ENCODE measurements at regions not wholly inside any gene's neighbourhood (a gene's known extent, or its start where the extent isn't known, plus 50 kb on each side); places are given as distances from the start of the nearest gene placed in this dataset.

- DNase-seq: no peak
- H3K4me1 Mint-ChIP-seq (ENCODE audit: low read depth): peaks cover 17% of the 10 kb centered on the region
- H3K36me3 Mint-ChIP-seq (ENCODE audit: low read depth): no peaks in the 10 kb centered on the region
- H3K4me3 Mint-ChIP-seq: no peak overlapping the region
- ChIA-PET POLR2A (interaction anchor here (1.6 kb wide), 1 partner anchor 11 kb away, joined by 4 read pairs; no protein-coding TSS in a partner anchor), CTCF (no interaction called here)
- no peak overlapping the region for H3K27ac Mint-ChIP-seq
- ATAC-seq: no peak
- no peaks in the 10 kb centered on the region for H3K9me3 Mint-ChIP-seq (ENCODE audit: insufficient read depth)
- peaks cover 35% of the 10 kb centered on the region for H3K27me3 Mint-ChIP-seq (ENCODE audit: low read depth)
Observed at GRCh38 chr12:30825341-30825740, 70.6 kb upstream of the CAPRIN2 start.

GRCh38 chr12:30824311-30824710 is 69.6 kb upstream of the CAPRIN2 start:
- no peaks in the 10 kb centered on the region for H3K36me3 Mint-ChIP-seq (ENCODE audit: low read depth)
- ChIA-PET POLR2A (interaction anchor here (1.6 kb wide), 1 partner anchor 10 kb away, joined by 4 read pairs; no protein-coding TSS in a partner anchor), CTCF (no interaction called here)
- H3K27me3 Mint-ChIP-seq (ENCODE audit: low read depth): peaks cover 40% of the 10 kb centered on the region
- H3K4me1 Mint-ChIP-seq (ENCODE audit: low read depth): peaks cover 17% of the 10 kb centered on the region
- H3K27ac Mint-ChIP-seq: no peak overlapping the region
- DNase-seq (no peak), ATAC-seq (no peak)
- no peaks in the 10 kb centered on the region for H3K9me3 Mint-ChIP-seq (ENCODE audit: insufficient read depth)
- no peak overlapping the region for H3K4me3 Mint-ChIP-seq

- Mint-ChIP-seq H3K4me1 (ENCODE audit: low read depth) (peaks cover 17% of the 10 kb centered on the region), H3K27me3 (ENCODE audit: low read depth) (peaks cover 45% of the 10 kb centered on the region), H3K4me3 (no peak overlapping the region), H3K36me3 (ENCODE audit: low read depth) (no peaks in the 10 kb centered on the region), H3K27ac (no peak overlapping the region), H3K9me3 (ENCODE audit: insufficient read depth) (no peaks in the 10 kb centered on the region)
- DNase-seq (no peak), ATAC-seq (no peak)
- CTCF ChIA-PET: interaction anchor here (1.2 kb wide), 1 partner anchor 70 kb away, joined by 5 read pairs; no protein-coding TSS in a partner anchor
- POLR2A ChIA-PET: interaction anchor here (1.6 kb wide), 1 partner anchor 9 kb away, joined by 4 read pairs; no protein-coding TSS in a partner anchor
Observed at GRCh38 chr12:30823764-30824163, 69.0 kb upstream of the CAPRIN2 start.

GRCh38 chr12:30823156-30823699 is 68.5 kb upstream of the CAPRIN2 start:
- CTCF ChIA-PET: interaction anchor here (1.2 to 1.3 kb wide), 2 partner anchors 69 to 1304 kb away, joined by 3 to 5 read pairs; no protein-coding TSS in a partner anchor
- DNase-seq (peak; percentile 29), ATAC-seq (peak; percentile 70)
- POLR2A ChIA-PET: interaction anchor here (1.3 kb wide), 1 partner anchor 68 kb away, joined by 4 read pairs; the partner anchor contains the start of gene CAPRIN2
- Mint-ChIP-seq H3K27ac (no peak overlapping the region), H3K27me3 (ENCODE audit: low read depth) (peaks cover 51% of the 10 kb centered on the region), H3K36me3 (ENCODE audit: low read depth) (no peaks in the 10 kb centered on the region), H3K9me3 (ENCODE audit: insufficient read depth) (no peaks in the 10 kb centered on the region), H3K4me3 (peak overlapping the region; percentile 65), H3K4me1 (ENCODE audit: low read depth) (peaks cover 17% of the 10 kb centered on the region)

- H3K27me3 Mint-ChIP-seq (ENCODE audit: low read depth): peaks cover 51% of the 10 kb centered on the region
- H3K9me3 Mint-ChIP-seq (ENCODE audit: insufficient read depth): no peaks in the 10 kb centered on the region
- ATAC-seq (peak; percentile 75), DNase-seq (peak; percentile 49)
- ChIA-PET POLR2A (interaction anchor here (1.3 kb wide), 1 partner anchor 67 kb away, joined by 4 read pairs; the partner anchor contains the start of gene CAPRIN2), CTCF (interaction anchor here (1.2 to 1.3 kb wide), 3 partner anchors 15 to 1303 kb away, joined by 3 to 5 read pairs (median 3); no protein-coding TSS in a partner anchor)
- peak overlapping the region; percentile 65 for H3K4me3 Mint-ChIP-seq
- no peaks in the 10 kb centered on the region for H3K36me3 Mint-ChIP-seq (ENCODE audit: low read depth)
- H3K4me1 Mint-ChIP-seq (ENCODE audit: low read depth): peaks cover 17% of the 10 kb centered on the region
- H3K27ac Mint-ChIP-seq: no peak overlapping the region
Observed at GRCh38 chr12:30822385-30823155, 67.8 kb upstream of the CAPRIN2 start.

- ChIA-PET POLR2A (no interaction called here), CTCF (no interaction called here)
- Mint-ChIP-seq H3K9me3 (ENCODE audit: insufficient read depth) (no peaks in the 10 kb centered on the region), H3K4me3 (no peak overlapping the region), H3K27ac (no peak overlapping the region), H3K4me1 (ENCODE audit: low read depth) (peaks cover 17% of the 10 kb centered on the region), H3K27me3 (ENCODE audit: low read depth) (peaks cover 56% of the 10 kb centered on the region), H3K36me3 (ENCODE audit: low read depth) (no peaks in the 10 kb centered on the region)
- no peak for ATAC-seq
- no peak for DNase-seq
Observed at GRCh38 chr12:30820406-30820946, 65.7 kb upstream of the CAPRIN2 start.

GRCh38 chr12:30818562-30818961 is 63.8 kb upstream of the CAPRIN2 start:
- CTCF ChIA-PET: no interaction called here
- no peak overlapping the region for H3K4me3 Mint-ChIP-seq
- peaks cover 54% of the 10 kb centered on the region for H3K27me3 Mint-ChIP-seq (ENCODE audit: low read depth)
- DNase-seq (no peak), ATAC-seq (no peak)
- H3K27ac Mint-ChIP-seq: no peak overlapping the region
- POLR2A ChIA-PET: no interaction called here
- no peaks in the 10 kb centered on the region for H3K9me3 Mint-ChIP-seq (ENCODE audit: insufficient read depth)
- no peaks in the 10 kb centered on the region for H3K36me3 Mint-ChIP-seq (ENCODE audit: low read depth)
- H3K4me1 Mint-ChIP-seq (ENCODE audit: low read depth): peaks cover 15% of the 10 kb centered on the region

GRCh38 chr12:30816742-30817465 is 62.2 kb upstream of the CAPRIN2 start:
- Mint-ChIP-seq H3K27ac (no peak overlapping the region), H3K9me3 (ENCODE audit: insufficient read depth) (no peaks in the 10 kb centered on the region), H3K36me3 (ENCODE audit: low read depth) (no peaks in the 10 kb centered on the region), H3K4me3 (no peak overlapping the region), H3K27me3 (ENCODE audit: low read depth) (peaks cover 57% of the 10 kb centered on the region), H3K4me1 (ENCODE audit: low read depth) (peaks cover 3% of the 10 kb centered on the region)
- DNase-seq: no peak
- no peak for ATAC-seq
- CTCF ChIA-PET: no interaction called here
- POLR2A ChIA-PET: no interaction called here

- DNase-seq: no peak
- CTCF ChIA-PET: no interaction called here
- Mint-ChIP-seq H3K36me3 (ENCODE audit: low read depth) (no peaks in the 10 kb centered on the region), H3K27ac (no peak overlapping the region), H3K9me3 (ENCODE audit: insufficient read depth) (no peaks in the 10 kb centered on the region), H3K4me3 (no peak overlapping the region), H3K4me1 (ENCODE audit: low read depth) (no peaks in the 10 kb centered on the region), H3K27me3 (ENCODE audit: low read depth) (peaks cover 47% of the 10 kb centered on the region)
- ATAC-seq: no peak
- POLR2A ChIA-PET: interaction anchor here (1.3 kb wide), 1 partner anchor 10 kb away, joined by 4 read pairs; no protein-coding TSS in a partner anchor
Observed at GRCh38 chr12:30814295-30814655, 59.5 kb upstream of the CAPRIN2 start.

- Mint-ChIP-seq H3K27ac (no peak overlapping the region), H3K4me1 (ENCODE audit: low read depth) (no peaks in the 10 kb centered on the region), H3K27me3 (ENCODE audit: low read depth) (peaks cover 43% of the 10 kb centered on the region), H3K4me3 (no peak overlapping the region), H3K36me3 (ENCODE audit: low read depth) (no peaks in the 10 kb centered on the region), H3K9me3 (ENCODE audit: insufficient read depth) (no peaks in the 10 kb centered on the region)
- ATAC-seq: no peak
- no peak for DNase-seq
- POLR2A ChIA-PET: interaction anchor here (1.3 kb wide), 1 partner anchor 11 kb away, joined by 4 read pairs; no protein-coding TSS in a partner anchor
- CTCF ChIA-PET: no interaction called here
Observed at GRCh38 chr12:30813525-30814294, 59.0 kb upstream of the CAPRIN2 start.

- peaks cover 47% of the 10 kb centered on the region for H3K27me3 Mint-ChIP-seq (ENCODE audit: low read depth)
- H3K36me3 Mint-ChIP-seq (ENCODE audit: low read depth): no peaks in the 10 kb centered on the region
- ChIA-PET CTCF (interaction anchor here (0.8 to 1.0 kb wide), 2 partner anchors 35 to 1292 kb away, joined by 3 read pairs; no protein-coding TSS in a partner anchor), POLR2A (no interaction called here)
- no peaks in the 10 kb centered on the region for H3K4me1 Mint-ChIP-seq (ENCODE audit: low read depth)
- ATAC-seq: no peak
- no peak overlapping the region for H3K4me3 Mint-ChIP-seq
- H3K9me3 Mint-ChIP-seq (ENCODE audit: insufficient read depth): no peaks in the 10 kb centered on the region
- no peak overlapping the region for H3K27ac Mint-ChIP-seq
- DNase-seq: no peak
Observed at GRCh38 chr12:30811966-30812365, 57.2 kb upstream of the CAPRIN2 start.

Measured in activated CD8-positive, alpha-beta T cell treated with anti-CD3 and anti-CD28 coated beads, Interleukin-2, amount 10 ng/mL, durations not matched to agents 7 days and 5 days (primary cell).